SK-N-SH treated with all-trans-retinoic acid at 6 μM for 48 hours (cell line): ENCODE measurements at regions not wholly inside any gene's neighbourhood (a gene's known extent, or its start where the extent isn't known, plus 50 kb on each side); places are given as distances from the start of the nearest gene placed in this dataset.

ENCODE experiments used
- ATAC-seq: fragments of 200-7000 bp; cut with Tn5 transposase; 3 replicates; pipeline ENCODE4 v1.9.1; 2020; ENCODE audit warnings: mild to moderate bottlenecking, moderate library complexity
- ARNTL ChIP-seq: fragments of 450-650 bp; formaldehyde crosslinking; IDR thresholded peaks from 2 replicates; pipeline ENCODE4 v1.5.0; 2020; ENCODE audit warnings: low read depth, mild to moderate bottlenecking, moderate library complexity, borderline replicate concordance
- BACH2 ChIP-seq: fragments of 250-450 bp; sonication (Bioruptor Pico); IDR thresholded peaks from 2 replicates; pipeline ENCODE4 v1.9.0; 2021; ENCODE audit warnings: mild to moderate bottlenecking, borderline replicate concordance
- CSDC2 ChIP-seq: fragments of 250-450 bp; sonication (Bioruptor Pico); IDR thresholded peaks from 2 replicates; pipeline ENCODE4 v1.5.0; 2020; ENCODE audit warnings: mild to moderate bottlenecking, moderate library complexity
- ESRRG ChIP-seq: fragments of 250-450 bp; sonication (Bioruptor Pico); IDR thresholded peaks from 2 replicates; pipeline ENCODE4 v1.6.1; 2021; ENCODE audit warnings: mild to moderate bottlenecking
- GLIS3 ChIP-seq: fragments of 250-450 bp; sonication (Bioruptor Pico); IDR thresholded peaks from 2 replicates; pipeline ENCODE4 v1.5.0; 2020; ENCODE audit warnings: mild to moderate bottlenecking, moderate library complexity
- ISL1 ChIP-seq: fragments of 250-450 bp; sonication (Bioruptor Pico); IDR thresholded peaks from 2 replicates; pipeline ENCODE4 v2.1.2; 2022; ENCODE audit warnings: mild to moderate bottlenecking, moderate library complexity
- OSR1 ChIP-seq: fragments of 250-450 bp; sonication (Bioruptor Pico); IDR thresholded peaks from 2 replicates; pipeline ENCODE4 v1.8.0; 2022; ENCODE audit warnings: moderate library complexity, mild to moderate bottlenecking, inconsistent platforms
- POU6F1 ChIP-seq: fragments of 250-450 bp; sonication (Bioruptor Pico); IDR thresholded peaks from 2 replicates; pipeline ENCODE4 v1.8.0; 2021; ENCODE audit warnings: low read depth, mild to moderate bottlenecking, moderate library complexity, borderline replicate concordance
- PPARA ChIP-seq: fragments of 250-450 bp; sonication (Bioruptor Pico); IDR thresholded peaks from 2 replicates; pipeline ENCODE4 v1.5.0; 2020; ENCODE audit warnings: mild to moderate bottlenecking, borderline replicate concordance
- SNAI2 ChIP-seq: fragments of 250-450 bp; sonication (Bioruptor Pico); IDR thresholded peaks from 2 replicates; pipeline ENCODE4 v1.5.0; 2020; ENCODE audit warnings: mild to moderate bottlenecking, moderate library complexity
- TCF4 ChIP-seq: fragments of 250-450 bp; sonication (Bioruptor Pico); IDR thresholded peaks from 2 replicates; pipeline ENCODE4 v1.8.0; 2021; ENCODE audit warnings: mild to moderate bottlenecking, moderate library complexity, borderline replicate concordance
- TOX ChIP-seq: fragments of 250-450 bp; sonication (Bioruptor Pico); IDR thresholded peaks from 2 replicates; pipeline ENCODE4 v1.8.0; 2021; ENCODE audit warnings: mild to moderate bottlenecking, moderate library complexity, borderline replicate concordance
- TSHZ2 ChIP-seq: fragments of 250-450 bp; sonication (Bioruptor Pico); IDR thresholded peaks from 2 replicates; pipeline ENCODE4 v1.5.0; 2020; ENCODE audit warnings: mild to moderate bottlenecking, moderate library complexity
- ZC3H10 ChIP-seq: fragments of 250-450 bp; sonication (Bioruptor Pico); IDR thresholded peaks from 2 replicates; pipeline ENCODE4 v1.5.1; 2021; ENCODE audit warnings: mild to moderate bottlenecking, moderate library complexity
- ZFP3 ChIP-seq: fragments of 250-450 bp; sonication (Bioruptor Pico); IDR thresholded peaks from 2 replicates; pipeline ENCODE4 v1.5.0; 2020; ENCODE audit warnings: mild to moderate bottlenecking, moderate library complexity
- ZFP30 ChIP-seq: fragments of 450-650 bp; formaldehyde crosslinking; IDR thresholded peaks from 2 replicates; pipeline ENCODE4 v1.5.0; 2022; ENCODE audit warnings: mild to moderate bottlenecking, moderate library complexity
- ZNF565 ChIP-seq: fragments of 450-650 bp; formaldehyde crosslinking; conservative IDR thresholded peaks from 2 replicates; pipeline ENCODE4 v1.5.0; 2020; ENCODE audit warnings: low read depth, mild to moderate bottlenecking, moderate library complexity
- ZNF70 ChIP-seq: fragments of 450-650 bp; formaldehyde crosslinking; IDR thresholded peaks from 2 replicates; pipeline ENCODE4 v1.5.0; 2020; ENCODE audit warnings: mild to moderate bottlenecking, moderate library complexity
- ZNF8 ChIP-seq: fragments of 450-650 bp; formaldehyde crosslinking; IDR thresholded peaks from 2 replicates; pipeline ENCODE4 v1.5.0; 2020; ENCODE audit warnings: mild to moderate bottlenecking, moderate library complexity
- TF ChIP-seq, protein P1 (sequence below): fragments of 250-450 bp; sonication (Bioruptor Pico); IDR thresholded peaks from 2 replicates; pipeline ENCODE4 v1.5.1; 2021; ENCODE audit warnings: mild to moderate bottlenecking, moderate library complexity

DNA sequence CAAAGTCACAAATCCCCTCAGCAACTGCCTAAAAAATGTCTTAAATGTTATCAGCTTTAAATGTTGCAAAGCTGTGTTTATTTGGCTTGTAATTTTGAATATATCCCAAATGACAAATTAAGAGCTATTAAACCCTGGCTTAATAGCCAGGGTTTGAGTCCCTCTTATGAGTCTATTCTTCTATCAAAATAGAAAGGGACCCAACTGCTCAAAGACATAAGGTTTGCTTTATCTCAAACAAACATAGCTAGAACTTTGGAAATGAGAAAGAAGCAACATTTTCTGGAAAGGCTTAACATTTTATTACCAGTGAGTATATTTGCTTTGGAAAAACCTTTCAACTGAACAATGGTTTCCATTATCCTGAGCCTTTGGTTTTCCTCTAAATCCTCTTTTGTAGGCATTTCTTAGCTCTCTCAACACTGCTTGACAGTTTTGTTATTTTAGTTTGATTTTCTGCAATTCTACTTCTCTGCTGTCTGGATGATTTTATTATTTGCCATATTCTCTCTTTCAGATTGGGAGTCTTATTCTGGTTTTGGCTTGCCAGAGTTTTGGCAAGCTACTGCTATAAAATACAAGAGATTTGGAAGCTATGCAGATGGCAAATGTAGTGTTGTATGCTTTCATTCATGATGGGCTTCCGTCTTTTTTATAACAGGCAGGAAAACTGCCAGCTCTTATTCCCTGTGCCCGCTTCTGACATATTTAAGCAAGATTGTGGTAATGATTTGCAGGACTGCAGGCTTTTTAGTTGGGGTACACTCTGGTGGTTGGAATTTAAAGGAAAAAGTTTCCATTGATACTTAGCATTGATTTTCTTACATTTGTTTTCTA lies 734.9 kb downstream of the DTWD2 start:
- no peak for TF ChIP-seq ZNF8 (CRISPR knock-in tag)
- TF ChIP-seq ZFP3 (CRISPR knock-in tag) = no peak
- TF ChIP-seq BACH2 (CRISPR knock-in tag) = no peak
- no peak for TF ChIP-seq GLIS3
- no peak for TF ChIP-seq TCF4 (CRISPR knock-in tag)
- TF ChIP-seq ZFP30 (CRISPR knock-in tag) = no peak
- TF ChIP-seq SNAI2 (CRISPR knock-in tag) = no peak
- TF ChIP-seq ZNF70 = no peak
- TF ChIP-seq CSDC2 (CRISPR knock-in tag) = no peak
- no peak for TF ChIP-seq TSHZ2 (CRISPR knock-in tag)
- TF ChIP-seq ZNF565 = no peak
- no peak for ATAC-seq

DNA sequence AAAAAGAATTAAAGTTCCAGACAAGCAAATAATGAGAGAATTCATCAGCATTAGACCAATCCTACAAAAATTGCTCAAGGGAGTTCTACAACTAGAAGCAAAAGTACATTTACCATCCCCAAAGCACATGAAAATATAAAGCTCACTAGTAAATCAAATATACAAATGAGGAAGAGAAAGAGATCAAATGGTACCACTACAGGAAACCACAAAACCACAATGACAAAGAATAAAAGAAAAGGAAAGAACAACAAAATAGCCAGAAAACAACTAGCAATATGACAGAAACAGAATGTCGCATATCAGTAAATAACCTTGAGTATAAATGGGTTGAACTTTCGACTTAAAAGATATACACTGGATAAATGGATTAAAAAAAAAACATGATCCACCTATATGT lies 739.0 kb downstream of the DTWD2 start:
- no peak for TF ChIP-seq ZNF565
- no peak for TF ChIP-seq ZFP3 (CRISPR knock-in tag)
- no peak for TF ChIP-seq TOX (CRISPR knock-in tag)
- TF ChIP-seq BACH2 (CRISPR knock-in tag) = no peak
- no peak for TF ChIP-seq ESRRG (CRISPR knock-in tag)
- TF ChIP-seq TSHZ2 (CRISPR knock-in tag) = no peak
- TF ChIP-seq PPARA (CRISPR knock-in tag) = no peak
- no peak for TF ChIP-seq ZC3H10 (CRISPR knock-in tag)
- no peak for TF ChIP-seq POU6F1 (CRISPR knock-in tag)
- TF ChIP-seq, all 23 proteins: peak for 0
- no peak for ATAC-seq

DNA sequence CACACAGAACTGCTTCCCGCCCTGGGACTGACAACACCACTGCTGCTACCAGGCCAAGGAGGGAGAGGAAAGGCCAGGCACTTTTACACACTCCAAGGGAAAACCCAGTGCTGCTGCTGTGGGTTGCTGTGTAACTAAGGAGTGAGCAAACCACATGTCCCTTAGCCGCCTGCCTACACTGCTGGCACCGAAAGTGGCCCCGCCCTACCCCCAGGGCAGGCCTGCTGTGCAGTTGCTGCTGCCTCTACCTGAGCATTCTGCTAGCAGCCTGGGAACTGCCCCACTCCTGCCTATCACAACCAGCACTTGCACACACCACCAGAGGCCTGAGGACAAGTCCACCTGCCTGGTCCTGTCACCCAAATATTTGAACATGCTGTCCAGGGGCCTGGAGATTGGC lies 740.9 kb downstream of the DTWD2 start:
- no peak for TF ChIP-seq TSHZ2 (CRISPR knock-in tag)
- TF ChIP-seq PPARA (CRISPR knock-in tag) = no peak
- no peak for TF ChIP-seq ARNTL (CRISPR knock-in tag)
- TF ChIP-seq, protein P1, sequence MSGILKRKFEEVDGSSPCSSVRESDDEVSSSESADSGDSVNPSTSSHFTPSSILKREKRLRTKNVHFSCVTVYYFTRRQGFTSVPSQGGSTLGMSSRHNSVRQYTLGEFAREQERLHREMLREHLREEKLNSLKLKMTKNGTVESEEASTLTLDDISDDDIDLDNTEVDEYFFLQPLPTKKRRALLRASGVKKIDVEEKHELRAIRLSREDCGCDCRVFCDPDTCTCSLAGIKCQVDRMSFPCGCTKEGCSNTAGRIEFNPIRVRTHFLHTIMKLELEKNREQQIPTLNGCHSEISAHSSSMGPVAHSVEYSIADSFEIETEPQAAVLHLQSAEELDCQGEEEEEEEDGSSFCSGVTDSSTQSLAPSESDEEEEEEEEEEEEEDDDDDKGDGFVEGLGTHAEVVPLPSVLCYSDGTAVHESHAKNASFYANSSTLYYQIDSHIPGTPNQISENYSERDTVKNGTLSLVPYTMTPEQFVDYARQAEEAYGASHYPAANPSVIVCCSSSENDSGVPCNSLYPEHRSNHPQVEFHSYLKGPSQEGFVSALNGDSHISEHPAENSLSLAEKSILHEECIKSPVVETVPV (CRISPR knock-in tag) = no peak
- no peak for TF ChIP-seq TOX (CRISPR knock-in tag)
- TF ChIP-seq ZFP3 (CRISPR knock-in tag) = no peak
- TF ChIP-seq ZNF565 = no peak
- no peak for TF ChIP-seq TCF4 (CRISPR knock-in tag)
- TF ChIP-seq GLIS3 = no peak
- TF ChIP-seq CSDC2 (CRISPR knock-in tag) = no peak
- no peak for TF ChIP-seq ISL1
- TF ChIP-seq ZFP30 (CRISPR knock-in tag) = no peak
- no peak for TF ChIP-seq OSR1 (CRISPR knock-in tag)
- ATAC-seq = no peak
